Peyer's patch (tissue), 4 donors: ENCODE measurements at regions not wholly inside any gene's neighbourhood (a gene's known extent, or its start where the extent isn't known, plus 50 kb on each side); places are given as distances from the start of the nearest gene placed in this dataset.

ENCODE experiments used
- CTCF ChIP-seq, 6 experiments: fragments of 450-650 bp in 4 of 6; fragments of 200-600 bp in 2 of 6; sonication (generic) in 1 of 6; IDR thresholded peaks; one replicate each; pipeline ENCODE4 v1.5.1; 2017 to 2019; ENCODE audit warnings: antibody characterized with exemption in 6 of 6, mild to moderate bottlenecking in 3 of 6, moderate library complexity in 1 of 6
- POLR2A ChIP-seq, 2 donors: fragments of 450-650 bp; IDR thresholded peaks; one replicate each; pipeline ENCODE4 v1.5.1; 2017; ENCODE audit warnings: antibody characterized with exemption in 2 of 2, mild to moderate bottlenecking in 2 of 2, moderate library complexity in 2 of 2

- TF ChIP-seq POLR2A (IDR thresholded peaks at IDR 0.05) (no peak), CTCF (IDR thresholded peaks at IDR 0.05) (no peak)
Measured at GRCh38 chr4:53659112-53659511, 67.8 kb upstream of the LNX1 start.
